HG03095 (cell line): ENCODE measurements at regions not wholly inside any gene's neighbourhood (a gene's known extent, or its start where the extent isn't known, plus 50 kb on each side); places are given as distances from the start of the nearest gene placed in this dataset.

Experiments
- ATAC-seq: cut with Tn5 transposase; IDR thresholded peaks from one replicate; pipeline ENCODE4 v1.9.1; 2021; ENCODE audit warnings: moderate library complexity; ENCODE audit not compliant: unreplicated experiment

- no peak for ATAC-seq
These were observed 445.7 kb upstream of the FANCL start for GRCh38 chr2:58686776-58687175.

- no peak for ATAC-seq
These were observed 439.7 kb upstream of the FANCL start for GRCh38 chr2:58680755-58681310.

GRCh38 chr2:58677748-58678147 lies 436.6 kb upstream of the FANCL start:
- no peak for ATAC-seq

DNA sequence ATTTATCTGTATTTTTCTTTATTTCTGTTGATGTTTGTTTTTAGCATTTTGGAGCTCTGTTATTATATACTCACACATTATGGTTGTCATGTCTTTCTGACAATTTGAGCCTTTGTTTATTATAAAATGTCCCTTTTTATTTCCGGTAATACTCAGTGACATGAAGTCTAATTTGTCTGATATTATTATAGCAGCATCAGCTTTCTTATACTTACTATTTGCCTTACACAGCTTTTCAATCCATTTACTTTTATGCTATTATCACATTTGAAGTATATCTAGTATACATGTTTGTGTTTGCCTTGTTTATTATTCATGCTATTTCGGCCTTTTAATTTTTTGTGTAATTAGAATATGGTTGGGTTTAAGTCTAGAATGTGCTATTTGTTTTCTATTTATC lies 430.6 kb upstream of the FANCL start:
- ATAC-seq: no peak

DNA sequence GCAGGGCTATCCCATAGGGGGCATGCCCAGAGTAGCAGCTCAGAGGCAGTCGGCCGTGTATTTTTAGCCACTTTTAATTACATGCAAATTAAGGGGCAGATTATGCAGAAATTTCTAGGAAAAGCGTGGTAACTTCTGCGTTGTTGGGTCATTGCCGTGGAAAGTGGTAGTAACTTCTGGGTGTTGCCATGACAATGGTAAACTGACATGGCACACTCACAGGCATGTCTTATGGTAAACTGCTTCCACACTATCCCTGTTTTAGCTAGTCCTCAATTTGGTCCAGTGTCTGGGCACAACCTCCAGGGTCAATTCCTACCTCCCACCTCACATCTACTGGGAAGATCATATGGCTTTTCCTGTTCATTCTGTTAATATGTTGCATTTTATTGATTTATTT lies 428.9 kb upstream of the FANCL start:
- ATAC-seq: no peak

DNA sequence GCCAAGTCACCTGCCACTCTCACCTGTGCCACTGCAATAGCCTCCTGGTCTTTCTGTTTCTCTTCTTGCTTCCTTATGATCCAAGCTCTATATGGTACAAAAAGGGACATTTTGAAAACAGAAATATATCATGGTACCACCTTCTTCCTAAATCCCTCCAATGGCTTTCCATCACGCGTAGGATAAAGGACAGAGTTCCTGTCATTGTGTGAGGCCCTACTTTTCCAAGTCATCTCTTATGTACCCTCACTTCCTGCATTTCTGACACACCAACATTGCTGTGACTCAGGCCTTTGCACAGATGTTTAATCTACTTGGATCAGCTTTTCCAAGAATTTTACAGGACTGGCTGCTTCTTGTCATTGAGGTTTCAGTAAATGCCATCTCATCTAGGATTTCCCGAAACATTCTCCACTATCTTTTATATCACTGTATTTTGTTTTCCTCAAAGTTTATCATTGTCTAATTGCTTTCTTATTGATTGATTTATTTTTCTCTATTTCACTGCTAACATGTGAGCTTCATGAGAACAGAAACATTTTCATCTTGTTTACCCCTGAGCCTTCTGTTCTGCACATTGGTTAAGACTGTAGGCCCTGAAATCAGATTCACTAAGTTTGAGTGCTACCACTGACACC lies 426.1 kb upstream of the FANCL start:
- no peak for ATAC-seq

- ATAC-seq: no peak
These were observed 425.3 kb upstream of the FANCL start for GRCh38 chr2:58666323-58666970.

GRCh38 chr2:58665154-58665553 lies 424.0 kb upstream of the FANCL start:
- ATAC-seq: no peak

DNA sequence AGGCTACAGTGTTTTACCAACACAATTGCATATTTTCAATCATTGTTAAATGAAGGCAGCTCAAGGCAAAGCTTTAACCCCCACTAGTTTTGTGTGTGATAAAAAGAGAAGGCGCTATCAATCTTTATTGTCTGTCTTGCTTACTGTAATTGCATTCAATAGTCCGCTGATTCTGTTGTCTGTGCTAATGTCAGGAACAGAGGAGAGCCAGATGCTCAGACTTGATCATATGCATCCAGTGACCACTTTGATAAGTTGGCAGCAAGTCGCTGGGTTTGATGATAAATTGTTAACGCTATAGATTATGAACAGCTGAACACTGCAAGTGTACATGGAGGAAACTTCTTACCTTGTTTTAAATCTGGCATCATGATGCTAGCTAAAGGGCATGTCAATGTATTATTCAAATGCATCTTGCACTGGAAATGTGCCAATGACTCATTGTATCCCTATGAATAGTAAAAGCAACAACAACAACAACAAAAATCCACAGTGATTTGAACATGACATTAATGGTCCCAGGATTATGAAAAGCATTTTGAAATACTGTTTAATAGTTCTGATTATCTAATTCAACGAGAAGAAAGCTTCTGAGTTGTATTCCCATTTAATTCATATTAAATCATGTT lies 423.5 kb upstream of the FANCL start:
- ATAC-seq: no peak

DNA sequence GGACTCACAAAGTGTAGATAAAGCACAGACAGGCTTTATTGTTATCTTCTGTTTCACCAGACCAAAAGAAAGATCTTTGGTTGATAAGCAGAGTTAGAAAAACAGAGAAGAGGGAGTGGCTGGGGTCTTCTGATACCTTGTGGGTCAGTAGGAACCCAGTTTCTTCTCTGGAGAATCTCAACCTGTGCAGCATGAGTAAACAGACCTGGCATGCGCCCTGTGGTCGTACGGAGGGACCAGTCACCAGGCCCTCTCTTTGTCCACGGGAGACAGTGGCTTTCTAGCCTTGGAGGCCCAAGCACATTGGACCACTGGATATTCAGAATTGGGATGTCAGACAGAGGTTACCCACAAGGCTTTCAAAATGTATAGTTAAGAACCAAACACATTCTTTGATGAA lies 418.9 kb upstream of the FANCL start:
- ATAC-seq: no peak

DNA sequence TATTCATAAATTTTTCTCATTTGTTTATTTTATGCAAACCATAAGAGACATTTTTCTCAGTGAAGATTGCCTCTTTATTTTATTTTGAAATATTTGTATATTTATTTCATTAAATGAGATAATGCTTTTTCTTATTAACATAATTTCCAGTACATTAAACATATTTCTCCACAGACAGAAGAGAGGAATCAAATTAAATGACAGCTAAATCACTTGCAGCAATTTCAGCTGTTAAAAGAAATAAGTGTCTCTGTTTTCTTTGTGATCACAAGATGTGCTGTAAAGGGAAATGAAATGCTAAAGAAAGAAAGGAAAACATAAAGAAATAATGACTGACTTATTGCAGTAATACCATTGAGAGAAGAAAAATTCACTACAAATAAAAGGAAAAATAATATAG lies 414.0 kb upstream of the FANCL start:
- no peak for ATAC-seq

GRCh38 chr2:58651930-58652329 lies 410.8 kb upstream of the FANCL start:
- no peak for ATAC-seq

DNA sequence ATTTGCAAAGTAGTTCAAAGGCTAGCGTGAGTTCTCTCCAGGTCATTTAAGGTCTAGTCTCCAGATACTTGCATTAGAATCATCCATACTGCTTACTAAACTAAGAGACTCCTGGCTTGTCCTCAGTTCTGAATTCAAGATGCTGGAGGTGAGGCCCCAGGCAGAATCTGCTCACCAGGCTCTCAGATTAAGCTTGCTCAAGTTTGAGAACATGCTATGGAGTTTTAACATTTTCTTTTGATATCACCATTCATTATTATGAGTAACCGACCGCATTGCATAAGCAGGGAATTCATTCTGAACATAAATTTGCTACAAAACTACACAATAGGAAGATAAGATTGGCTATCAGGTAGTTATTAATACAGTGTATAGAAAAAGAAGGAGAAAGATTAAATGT lies 409.7 kb upstream of the FANCL start:
- ATAC-seq: no peak

DNA sequence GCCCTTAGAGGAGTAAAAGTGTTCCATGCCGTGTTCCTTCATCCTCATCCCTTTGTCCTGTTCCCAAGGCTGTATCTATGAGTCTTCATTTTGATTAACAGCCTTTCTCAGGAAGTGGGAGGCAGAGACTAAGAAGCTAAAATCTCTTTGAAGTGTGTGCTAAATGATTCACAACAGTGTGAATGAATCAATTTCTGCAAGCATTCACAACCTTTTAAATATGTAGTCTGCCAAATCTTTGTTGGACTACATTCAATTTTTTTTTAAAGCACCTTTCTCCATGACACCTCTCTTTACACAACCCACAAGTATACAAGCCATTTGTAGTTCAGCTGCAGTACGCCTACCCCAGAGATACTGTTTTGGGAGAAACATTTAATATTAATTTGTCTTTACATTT lies 408.6 kb upstream of the FANCL start:
- ATAC-seq: no peak

DNA sequence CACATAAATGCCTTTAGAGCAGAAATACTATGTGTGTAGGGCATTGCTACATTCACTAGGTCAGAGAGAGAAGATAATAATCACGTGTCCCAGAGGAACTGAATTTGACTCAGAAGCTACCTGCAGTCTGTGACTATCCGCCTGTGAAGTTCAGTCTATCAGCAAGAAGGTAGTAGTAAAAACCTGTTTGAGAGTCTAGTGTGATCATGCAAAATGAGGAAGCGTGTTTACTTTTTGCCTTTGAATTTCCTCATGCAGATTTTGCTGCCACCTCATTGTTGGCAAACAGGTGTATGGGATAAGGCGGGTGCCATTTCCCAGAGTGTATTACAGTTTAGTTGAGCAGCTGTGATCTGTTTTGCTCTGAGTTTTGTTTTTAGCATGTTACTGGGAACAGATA lies 403.9 kb upstream of the FANCL start:
- ATAC-seq: no peak

- no peak for ATAC-seq
These were observed 403.3 kb upstream of the FANCL start for GRCh38 chr2:58644451-58644850.

DNA sequence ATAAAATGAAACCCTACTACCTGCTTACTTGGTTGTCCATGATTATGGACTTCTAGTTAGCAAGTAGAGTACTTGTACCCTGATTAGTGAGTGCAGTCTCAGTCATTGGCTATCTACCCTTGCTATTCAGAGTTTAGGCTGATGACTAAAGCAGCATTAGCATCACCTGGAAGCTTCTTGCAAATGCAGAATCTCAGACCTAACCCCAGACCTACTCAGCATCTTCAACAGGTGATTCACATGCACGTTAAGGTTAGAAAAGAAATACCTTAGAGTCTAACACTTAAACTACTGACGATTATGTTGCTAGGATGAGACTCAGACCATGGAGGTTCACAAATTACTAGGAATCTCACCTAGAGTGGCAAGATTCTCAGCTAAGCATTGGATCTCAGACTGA lies 399.9 kb upstream of the FANCL start:
- no peak for ATAC-seq

DNA sequence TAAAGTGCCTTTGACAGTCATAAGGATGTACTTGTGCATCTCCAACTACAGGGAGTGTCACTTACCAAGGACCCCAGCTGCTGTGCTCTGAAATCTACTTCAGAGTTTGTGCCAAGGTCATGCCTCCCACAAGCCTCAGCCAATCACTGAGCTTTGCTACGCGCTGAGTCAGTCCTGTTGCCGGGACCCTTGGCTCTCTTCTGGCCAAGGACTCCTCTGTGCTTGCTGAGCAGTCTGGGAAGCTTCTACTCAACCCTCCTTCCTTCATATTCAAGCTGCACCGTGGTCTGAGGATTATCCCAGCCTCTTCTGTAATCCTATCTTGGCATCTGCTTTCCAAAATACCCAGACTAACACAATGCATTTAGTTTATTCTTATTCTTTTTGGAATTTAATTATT lies 398.9 kb upstream of the FANCL start:
- no peak for ATAC-seq

DNA sequence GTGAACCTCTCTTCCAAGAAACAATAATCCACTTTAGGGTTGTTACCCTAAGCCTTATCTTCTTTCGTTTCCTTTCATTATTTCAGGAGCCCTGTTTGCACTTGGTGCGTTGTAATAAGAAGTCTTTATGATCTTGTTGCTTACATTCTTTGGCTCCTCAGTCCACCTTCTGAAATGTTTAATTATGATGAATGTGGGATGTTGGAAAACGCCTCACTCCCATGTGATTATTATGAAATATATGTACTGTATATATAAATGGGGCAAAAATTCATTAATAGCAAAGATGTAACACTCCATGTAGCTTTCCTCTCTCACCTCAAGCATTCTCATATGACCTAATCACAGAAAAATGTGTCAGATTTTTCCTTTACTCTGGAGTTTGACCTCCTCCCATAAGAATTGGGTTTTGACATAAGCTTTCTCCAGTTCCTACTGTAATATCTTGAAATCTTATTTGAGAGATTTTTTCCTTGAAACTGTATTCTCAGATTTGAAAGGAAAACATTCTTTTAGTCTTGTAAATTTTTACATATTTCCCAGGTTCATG lies 397.2 kb upstream of the FANCL start:
- no peak for ATAC-seq

DNA sequence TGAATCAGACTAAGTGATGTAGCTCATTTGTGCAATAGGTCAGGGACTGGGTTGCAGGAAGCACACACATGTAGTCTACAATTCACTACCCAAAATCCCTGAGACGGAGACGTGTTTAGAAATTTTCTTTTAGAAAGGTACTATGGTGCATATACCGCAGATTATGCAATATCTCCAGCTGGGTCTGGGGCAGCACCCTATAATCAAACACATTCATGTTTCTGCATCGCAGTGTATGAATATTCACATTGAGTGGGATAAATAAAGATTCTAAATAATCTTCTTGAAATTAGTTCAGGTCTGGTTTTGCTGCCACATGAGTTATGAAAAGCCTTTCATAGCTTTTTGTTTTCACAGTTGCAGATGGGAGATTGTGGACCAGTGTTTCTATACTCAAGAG lies 395.7 kb upstream of the FANCL start:
- ATAC-seq: no peak

DNA sequence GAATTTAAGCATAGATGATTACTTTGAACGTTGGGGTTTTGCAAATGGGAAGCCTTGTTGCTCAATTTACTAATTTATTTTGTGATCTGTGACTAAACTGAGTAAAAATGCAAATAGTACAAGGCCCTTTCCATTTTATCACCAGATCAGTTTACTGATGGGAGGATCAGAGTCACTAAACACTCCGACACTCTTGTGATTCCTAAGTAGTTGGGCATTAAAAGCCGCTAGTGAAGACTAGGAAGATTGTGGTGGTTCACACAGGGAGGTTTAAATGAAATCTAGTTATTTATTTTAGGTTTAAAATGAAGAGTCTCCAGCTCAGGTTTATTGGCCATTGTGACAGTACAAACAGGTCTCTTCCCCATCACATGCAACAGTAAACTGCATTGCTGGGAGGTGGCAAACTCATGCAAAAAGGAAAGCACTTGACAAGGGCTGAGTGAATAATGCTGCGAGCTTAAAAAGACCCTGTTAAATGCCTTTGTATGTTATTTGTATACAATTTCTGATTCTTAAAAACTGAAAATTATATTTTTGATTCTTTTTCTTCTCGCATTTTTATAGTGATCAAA lies 394.8 kb upstream of the FANCL start:
- ATAC-seq: no peak
